OCI-LY3 (cell line): ENCODE measurements at regions not wholly inside any gene's neighbourhood (a gene's known extent, or its start where the extent isn't known, plus 50 kb on each side); places are given as distances from the start of the nearest gene placed in this dataset.

ENCODE experiments used
- H2AFZ ChIP-seq: fragments of 200-600, 300-600 bp; shearing (Covaris generic); 2 replicates; pipeline ENCODE4 v1.6.0; 2014; ENCODE audit warnings: antibody characterized with exemption, low read depth, low read length
- H3K27ac ChIP-seq: fragments of 200-600, 300-600 bp; sonication (generic); 2 replicates; pipeline ENCODE4 v1.5.1; 2014; ENCODE audit warnings: mild to moderate bottlenecking, low read length, moderate library complexity, mixed read lengths
- H3K27me3 ChIP-seq: fragments of 200-600, 300-600 bp; sonication (generic); 2 replicates; pipeline ENCODE4 v1.6.1; 2014; ENCODE audit warnings: low read depth, low read length, mixed read lengths
- H3K36me3 ChIP-seq: fragments of 200-600, 300-600 bp; sonication (generic); replicated peaks from 2 replicates; pipeline ENCODE3; 2014; ENCODE audit warnings: low read depth, low read length, mixed read lengths
- H3K4me1 ChIP-seq: fragments of 300-600, 200-600 bp; sonication (generic); 2 replicates; pipeline ENCODE4 v1.6.1; 2014; ENCODE audit warnings: low read length, mixed read lengths
- H3K4me2 ChIP-seq: fragments of 200-600, 300-600 bp; sonication (generic); 2 replicates; pipeline ENCODE4 v1.6.1; 2014; ENCODE audit warnings: low read length, mixed read lengths
- H3K4me3 ChIP-seq: fragments of 300-600, 200-600 bp; sonication (generic); 2 replicates; pipeline ENCODE4 v1.5.1; 2014; ENCODE audit warnings: antibody characterized with exemption, mild to moderate bottlenecking, low read length, moderate library complexity
- H3K79me2 ChIP-seq: fragments of 300-600, 200-600 bp; shearing (Covaris generic); 2 replicates; pipeline ENCODE4 v1.6.1; 2014; ENCODE audit warnings: mild to moderate bottlenecking, low read length, mixed read lengths
- H3K9ac ChIP-seq: fragments of 300-600, 200-600 bp; shearing (Covaris generic); 2 replicates; pipeline ENCODE4 v1.6.0; 2014; ENCODE audit warnings: mild to moderate bottlenecking, low read length, moderate library complexity
- H3K9me3 ChIP-seq: fragments of 200-600, 300-600 bp; shearing (Covaris generic); 2 replicates; pipeline ENCODE4 v1.6.1; 2014; ENCODE audit warnings: low read length, mixed read lengths; ENCODE audit not compliant: insufficient read depth
- H4K20me1 ChIP-seq: fragments of 200-600, 300-600 bp; sonication (generic); 2 replicates; pipeline ENCODE4 v1.6.1; 2016; ENCODE audit warnings: low read length, mixed read lengths; ENCODE audit not compliant: insufficient read depth
- CTCF ChIP-seq: fragments of 200-600, 300-600 bp; sonication (generic); IDR thresholded peaks from 2 replicates; pipeline ENCODE4 v1.5.1; 2014; ENCODE audit warnings: antibody characterized with exemption, low read length, low read depth
- EZH2phosphoT487 ChIP-seq: fragments of 200-600 bp; shearing (Covaris generic); IDR thresholded peaks from 2 replicates; pipeline ENCODE4 v1.6.1; 2018; ENCODE audit warnings: antibody characterized with exemption, mixed run types, low read depth

DNA sequence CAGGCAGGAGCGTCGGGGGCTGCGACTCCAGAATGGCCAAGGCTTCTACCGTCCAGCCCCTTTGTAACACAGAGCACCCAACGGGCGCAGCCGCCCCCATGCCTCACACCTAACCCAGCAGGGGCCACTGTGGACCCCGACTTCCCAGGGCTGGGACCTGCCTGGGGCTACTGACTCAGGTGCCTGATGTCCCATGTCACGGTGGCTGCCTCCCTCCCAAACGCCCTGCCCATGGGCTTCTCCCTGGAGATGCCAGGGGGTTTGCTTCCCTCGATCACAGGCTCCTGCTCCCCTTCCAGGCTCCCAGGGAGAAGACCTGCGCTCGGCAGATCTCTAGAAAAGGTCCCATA, 84.0 kb downstream of the MYEOV start:
- no peak overlapping the region for H3K9ac ChIP-seq
- no peaks in the 10 kb centered on the region for H4K20me1 ChIP-seq
- H3K36me3 ChIP-seq = no peaks in the 10 kb centered on the region
- no peak overlapping the region for H3K4me3 ChIP-seq
- H3K27ac ChIP-seq = no peak overlapping the region
- H3K27me3 ChIP-seq = no peaks in the 10 kb centered on the region
- H3K79me2 ChIP-seq = no peaks in the 10 kb centered on the region
- H3K9me3 ChIP-seq = no peaks in the 10 kb centered on the region
- H3K4me2 ChIP-seq = no peak overlapping the region
- TF ChIP-seq EZH2phosphoT487 (no peak), CTCF (no peak)
- H2AFZ ChIP-seq = no peak overlapping the region
- H3K4me1 ChIP-seq = no peaks in the 10 kb centered on the region

DNA sequence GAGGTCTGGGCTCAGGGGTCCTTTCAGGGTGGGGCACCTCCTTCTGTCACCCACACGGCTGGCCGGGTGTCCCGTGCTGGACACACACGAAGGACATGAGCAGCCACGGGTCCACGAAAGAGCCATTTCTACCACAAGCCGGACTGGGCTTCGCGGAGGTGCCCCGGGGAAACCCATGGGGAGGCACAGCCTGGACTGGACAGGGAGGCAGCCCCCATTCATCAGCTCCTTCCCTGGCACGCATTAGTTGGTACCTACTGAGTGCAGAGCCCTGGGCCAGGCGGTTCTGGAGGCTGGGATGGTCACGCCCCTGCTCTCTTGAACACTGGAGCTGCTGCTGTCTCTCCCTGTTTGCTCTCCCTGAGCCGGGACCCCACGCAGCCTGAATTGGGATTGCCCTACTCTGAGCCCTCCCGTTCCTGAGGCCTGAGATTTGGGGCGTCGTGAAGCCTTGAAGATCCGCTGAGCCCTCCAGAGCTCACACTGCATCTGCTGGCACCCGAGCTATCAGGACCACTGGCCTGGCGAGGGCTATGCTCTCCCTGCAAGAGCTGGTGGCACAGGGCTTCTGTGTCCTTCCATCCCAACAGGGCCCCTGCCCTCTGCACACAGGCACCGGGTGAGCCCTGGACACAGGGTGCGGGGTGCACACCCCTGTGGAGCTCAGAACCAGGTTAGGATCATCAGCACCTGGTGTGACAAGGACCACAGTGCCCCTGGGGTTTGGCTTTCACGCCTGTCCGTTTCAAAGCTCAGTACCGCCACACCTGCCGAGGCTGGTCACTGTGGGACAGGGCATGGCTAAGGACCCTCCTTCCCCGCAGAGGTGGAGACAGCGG, 84.6 kb downstream of the MYEOV start:
- no peak overlapping the region for H3K4me2 ChIP-seq
- H2AFZ ChIP-seq = no peak overlapping the region
- no peak overlapping the region for H3K27ac ChIP-seq
- H4K20me1 ChIP-seq = no peaks in the 10 kb centered on the region
- no peaks in the 10 kb centered on the region for H3K9me3 ChIP-seq
- H3K79me2 ChIP-seq = no peaks in the 10 kb centered on the region
- no peaks in the 10 kb centered on the region for H3K36me3 ChIP-seq
- no peak overlapping the region for H3K4me3 ChIP-seq
- TF ChIP-seq EZH2phosphoT487 (no peak), CTCF (no peak)
- no peak overlapping the region for H3K9ac ChIP-seq
- no peaks in the 10 kb centered on the region for H3K27me3 ChIP-seq
- no peaks in the 10 kb centered on the region for H3K4me1 ChIP-seq

- Histone ChIP-seq H3K79me2 (no peaks in the 10 kb centered on the region), H3K27ac (no peak overlapping the region), H2AFZ (no peak overlapping the region), H3K4me3 (no peak overlapping the region), H3K4me2 (no peak overlapping the region), H3K4me1 (no peaks in the 10 kb centered on the region), H3K36me3 (no peaks in the 10 kb centered on the region), H4K20me1 (no peaks in the 10 kb centered on the region), H3K9me3 (no peaks in the 10 kb centered on the region), H3K9ac (no peak overlapping the region), H3K27me3 (no peaks in the 10 kb centered on the region)
- TF ChIP-seq CTCF = no peak
- TF ChIP-seq EZH2phosphoT487 = no peak
Observed at GRCh38 chr11:69380451-69380901, 86.5 kb downstream of the MYEOV start.

- H3K9me3 ChIP-seq = no peaks in the 10 kb centered on the region
- H3K4me3 ChIP-seq = no peak overlapping the region
- no peaks in the 10 kb centered on the region for H3K27me3 ChIP-seq
- no peak overlapping the region for H3K9ac ChIP-seq
- H3K79me2 ChIP-seq = no peaks in the 10 kb centered on the region
- no peak for TF ChIP-seq CTCF
- no peak for TF ChIP-seq EZH2phosphoT487
- no peak overlapping the region for H3K27ac ChIP-seq
- H3K36me3 ChIP-seq = no peaks in the 10 kb centered on the region
- no peak overlapping the region for H2AFZ ChIP-seq
- H4K20me1 ChIP-seq = no peaks in the 10 kb centered on the region
- H3K4me2 ChIP-seq = no peak overlapping the region
- no peaks in the 10 kb centered on the region for H3K4me1 ChIP-seq
Observed at GRCh38 chr11:69380921-69381581, 87.1 kb downstream of the MYEOV start.
